CD4-positive, alpha-beta T cell (primary cell): ENCODE measurements at regions not wholly inside any gene's neighbourhood (a gene's known extent, or its start where the extent isn't known, plus 50 kb on each side); places are given as distances from the start of the nearest gene placed in this dataset.

Experiments used
- ATAC-seq: fragments of 200-7000 bp; cut with Tn5 transposase; one replicate; pipeline ENCODE4 v1.10.0; 2022; ENCODE audit warnings: mild to moderate bottlenecking; ENCODE audit not compliant: poor library complexity
- CTCF ChIA-PET: fragments of 350-600 bp; sonication (Branson Sonifier 250); formaldehyde crosslinking; loops from one replicate; lab custom pipeline; 2021; ENCODE audit warnings: antibody characterized with exemption, inconsistent platforms; lab: Charles Lee
- POLR2A ChIA-PET: fragments of 350-600 bp; sonication (Branson Sonifier 250); formaldehyde crosslinking; loops from one replicate; lab custom pipeline; 2021; ENCODE audit warnings: antibody characterized with exemption, inconsistent platforms; lab: Charles Lee
- DNase-seq, 14 experiments: peaks; one replicate each; pipeline ENCODE4 v3.0.0-alpha.2; 2013 to 2020; ENCODE audit warnings: mixed read lengths in 2 of 14
- H3K27ac ChIP-seq, 2 donors: one replicate each; pipeline versions ENCODE4 v1.5.1 to v1.7.0; 2013; ENCODE audit warnings: low read length in 2 of 2, low read depth in 1 of 2, mild to moderate bottlenecking in 1 of 2
- H3K27me3 ChIP-seq, 2 experiments: 1 replicate in 1 of 2; 2 replicates in 1 of 2; pipeline versions ENCODE4 v1.6.1 to v1.7.0; 2013; ENCODE audit warnings: low read length in 2 of 2, control low read depth in 1 of 2, mild to moderate bottlenecking in 1 of 2, moderate library complexity in 1 of 2; ENCODE audit not compliant: insufficient read depth in 2 of 2, control insufficient read depth in 1 of 2
- H3K36me3 ChIP-seq: one replicate; pipeline ENCODE4 v1.6.1; 2013; ENCODE audit warnings: low read length, control low read depth; ENCODE audit not compliant: insufficient read depth
- H3K4me1 ChIP-seq: one replicate; pipeline ENCODE4 v1.6.1; 2013; ENCODE audit warnings: low read length, control low read depth; ENCODE audit not compliant: insufficient read depth
- H3K4me3 ChIP-seq: one replicate; pipeline ENCODE4 v1.5.1; 2013; ENCODE audit warnings: mild to moderate bottlenecking, low read length, moderate library complexity
- H3K9me3 ChIP-seq, 2 experiments: 1 replicate in 1 of 2; 2 replicates in 1 of 2; pipeline versions ENCODE4 v1.6.1 to v1.7.0; 2013; ENCODE audit warnings: low read length in 2 of 2, mild to moderate bottlenecking in 2 of 2, control low read depth in 1 of 2, moderate library complexity in 1 of 2; ENCODE audit not compliant: control insufficient read depth in 1 of 2, insufficient read depth in 1 of 2
- H3K27ac Mint-ChIP-seq: one replicate; pipeline ENCODE4 v1.8.0; 2020; ENCODE audit warnings: mixed read lengths
- H3K27me3 Mint-ChIP-seq: one replicate; pipeline ENCODE4 v1.8.0; 2021; ENCODE audit warnings: mixed read lengths
- H3K36me3 Mint-ChIP-seq: one replicate; pipeline ENCODE4 v1.8.0; 2021; ENCODE audit warnings: low read depth, mixed read lengths
- H3K4me1 Mint-ChIP-seq: one replicate; pipeline ENCODE4 v1.8.0; 2021; ENCODE audit warnings: low read depth, mixed read lengths
- H3K4me3 Mint-ChIP-seq: one replicate; pipeline ENCODE4 v1.8.0; 2020; ENCODE audit warnings: mild to moderate bottlenecking, mixed read lengths
- H3K9me3 Mint-ChIP-seq: one replicate; pipeline ENCODE4 v1.8.0; 2020; ENCODE audit warnings: mixed read lengths
- CTCF ChIP-seq: fragments of 200-600 bp; IDR thresholded peaks from one replicate; pipeline ENCODE4 v1.8.0; 2022; ENCODE audit warnings: antibody characterized with exemption, mild to moderate bottlenecking
- intact Hi-C, 2 experiments: fragments of 100-400 bp; cut with DNase I in 1 of 2; cut with micrococcal nuclease in 1 of 2; formaldehyde crosslinking; loops; one replicate each; pipeline versions ENCODE4 v1.15.1 to v1.9.0; 2023 to 2025; cut with DNase I, micrococcal nuclease

DNA sequence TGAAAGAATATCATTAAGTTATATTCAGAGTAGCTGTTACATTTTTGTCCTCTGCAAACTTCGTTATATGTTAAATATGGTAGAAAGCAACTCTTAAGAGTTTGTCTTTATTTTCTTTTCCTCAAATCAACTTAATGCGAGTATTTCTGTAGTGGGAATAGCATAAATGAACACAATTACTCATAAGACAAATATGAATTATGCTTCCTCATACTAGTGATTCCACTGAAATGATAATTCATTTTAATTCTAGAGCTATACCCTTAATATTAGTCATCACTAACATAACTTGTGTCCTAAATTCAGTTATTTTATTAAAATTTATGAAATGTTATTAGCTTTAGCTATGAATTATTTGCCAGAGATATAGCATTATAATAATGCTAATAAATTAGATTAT lies 820.6 kb upstream of the KCND2 start:
- H3K27me3 ChIP-seq, result no peaks in the 10 kb centered on the region
- DNase-seq (no peak), ATAC-seq (no peak)
- Mint-ChIP-seq H3K4me1 (no peaks in the 10 kb centered on the region), H3K9me3 (no peaks in the 10 kb centered on the region), H3K27ac (no peak overlapping the region), H3K36me3 (no peaks in the 10 kb centered on the region), H3K4me3 (no peak overlapping the region), H3K27me3 (no peaks in the 10 kb centered on the region)
- no peak for TF ChIP-seq CTCF
- H3K4me3 ChIP-seq, result no peak overlapping the region
- peaks cover 0 to 9% of the 10 kb centered on the region in 2 experiments for H3K9me3 ChIP-seq
- POLR2A ChIA-PET, result no interaction called here
- no peaks in the 10 kb centered on the region for H3K4me1 ChIP-seq
- intact Hi-C loops, result no loop called here
- H3K27ac ChIP-seq, result no peak overlapping the region
- H3K36me3 ChIP-seq, result no peaks in the 10 kb centered on the region
- CTCF ChIA-PET, result no interaction called here

DNA sequence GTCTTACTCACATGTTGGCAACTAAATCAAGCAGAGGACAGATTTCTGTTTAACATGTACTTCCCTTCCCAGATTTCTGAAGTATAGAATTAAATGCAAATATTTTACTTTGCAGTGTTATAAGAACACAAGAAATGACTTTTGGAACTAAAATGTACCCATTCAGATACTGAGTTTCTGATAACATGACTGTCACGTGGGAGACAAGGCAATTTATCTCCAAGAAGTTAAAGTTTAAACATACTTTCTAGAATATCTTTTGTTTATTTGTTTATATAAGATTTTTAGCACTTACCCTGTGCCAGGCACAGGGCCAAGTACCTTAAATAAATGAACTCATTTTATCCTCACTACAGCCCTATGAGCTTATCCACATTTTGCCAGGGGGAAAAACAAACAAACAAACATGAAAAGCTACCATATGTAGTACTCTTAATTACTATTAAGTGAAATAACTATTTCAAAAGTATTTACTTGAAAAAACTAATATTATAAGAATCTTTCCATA lies 807.1 kb upstream of the KCND2 start:
- Mint-ChIP-seq H3K36me3 (no peaks in the 10 kb centered on the region), H3K4me3 (no peak overlapping the region), H3K4me1 (no peaks in the 10 kb centered on the region), H3K27ac (no peak overlapping the region), H3K27me3 (no peaks in the 10 kb centered on the region), H3K9me3 (peaks cover 4% of the 10 kb centered on the region)
- no peak for DNase-seq
- Histone ChIP-seq H3K36me3 (no peaks in the 10 kb centered on the region), H3K27me3 (no peaks in the 10 kb centered on the region), H3K4me3 (no peak overlapping the region), H3K27ac (no peak overlapping the region), H3K4me1 (no peaks in the 10 kb centered on the region), H3K9me3 (no peaks in the 10 kb centered on the region)
- POLR2A ChIA-PET, result no interaction called here
- no peak for ATAC-seq
- intact Hi-C loops, result no loop called here
- TF ChIP-seq CTCF, result no peak
- CTCF ChIA-PET, result no interaction called here

DNA sequence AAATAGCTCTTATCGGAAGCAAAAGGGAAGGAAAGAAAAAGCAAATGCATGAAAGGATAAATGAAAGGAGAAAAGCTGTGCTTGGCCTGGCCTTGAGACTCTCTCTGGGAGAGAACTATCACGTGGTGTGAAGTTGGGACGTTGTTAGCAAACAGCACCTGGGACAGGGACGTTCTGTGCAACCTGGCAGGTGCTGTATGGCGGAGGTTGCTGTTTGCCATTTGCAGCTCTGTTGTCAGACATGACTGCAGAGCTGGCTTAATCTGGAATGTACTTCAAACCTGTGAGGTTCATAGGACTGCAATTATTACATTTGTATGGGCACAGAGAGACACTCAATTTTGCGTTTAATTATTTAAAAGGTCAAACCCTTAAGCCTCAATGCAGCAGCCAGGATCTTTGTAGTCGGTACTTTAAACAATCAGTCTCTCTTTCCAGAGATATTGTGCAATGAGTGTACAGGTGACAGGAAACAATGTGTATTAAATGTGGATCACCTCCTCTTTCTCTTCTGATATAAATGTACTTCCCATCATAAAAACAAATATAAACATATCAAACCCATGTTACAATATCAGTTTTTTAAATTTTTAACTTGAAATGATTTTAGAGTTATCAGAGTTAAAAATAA lies 800.5 kb upstream of the KCND2 start:
- no peak overlapping the region for H3K27ac ChIP-seq
- intact Hi-C loops, result no loop called here
- H3K27me3 ChIP-seq, result no peaks in the 10 kb centered on the region
- TF ChIP-seq CTCF, result no peak
- no peaks in the 10 kb centered on the region for H3K36me3 Mint-ChIP-seq
- no peak overlapping the region for H3K4me3 ChIP-seq
- H3K27ac Mint-ChIP-seq, result no peak overlapping the region
- no peaks in the 10 kb centered on the region for H3K27me3 Mint-ChIP-seq
- no peaks in the 10 kb centered on the region for H3K9me3 ChIP-seq
- DNase-seq (no peak), ATAC-seq (no peak)
- no peaks in the 10 kb centered on the region for H3K36me3 ChIP-seq
- no peak overlapping the region for H3K4me3 Mint-ChIP-seq
- no peaks in the 10 kb centered on the region for H3K9me3 Mint-ChIP-seq
- H3K4me1 Mint-ChIP-seq, result no peaks in the 10 kb centered on the region
- ChIA-PET POLR2A (no interaction called here), CTCF (interaction anchor here (0.8 kb wide), 1 partner anchor 15 kb away, joined by 3 read pairs; no protein-coding TSS in a partner anchor)
- H3K4me1 ChIP-seq, result no peaks in the 10 kb centered on the region
